ENCODE measurements at regions not wholly inside any gene's neighbourhood (a gene's known extent, or its start where the extent isn't known, plus 50 kb on each side); places are given as distances from the start of the nearest gene placed in this dataset.

- WGBS = no CpG with 5 or more reads among the region's 2 CpGs
- Histone ChIP-seq H3K79me1 (replicated peaks; ENCODE audit: low read length, poor library complexity, severe bottlenecking) (no peaks in the 10 kb centered on the region), H2BK12ac (ENCODE audit: low read length in 2 of 2) (no peak overlapping the region), H3K4me2 (ENCODE audit: low read length, poor library complexity, severe bottlenecking) (no peak overlapping the region), H3K4me3 (ENCODE audit: insufficient read depth in 1 of 2, low read depth in 1 of 2, low read length in 2 of 2) (no peak overlapping the region), H3K4ac (ENCODE audit: low read depth in 1 of 2, low read length in 2 of 2) (no peak overlapping the region), H3K14ac (ENCODE audit: low read length in 2 of 2) (no peak overlapping the region), H3K27me3 (ENCODE audit: control insufficient read depth in 1 of 2, insufficient read depth in 1 of 2, low read length in 2 of 2) (no peaks in the 10 kb centered on the region), H2BK5ac (ENCODE audit: low read depth, low read length, poor library complexity, severe bottlenecking) (no peak overlapping the region), H2AFZ (ENCODE audit: low read depth, low read length) (no peak overlapping the region), H3K36me3 (ENCODE audit: control insufficient read depth in 1 of 2, insufficient read depth in 2 of 2, low read depth in 1 of 2, low read length in 2 of 2) (no peaks in the 10 kb centered on the region), H3K4me1 (ENCODE audit: control insufficient read depth, insufficient read depth, low read depth, low read length) (no peaks in the 10 kb centered on the region), H3K23ac (ENCODE audit: low read length in 2 of 2) (no peak overlapping the region), H3K9ac (ENCODE audit: low read length) (no peak overlapping the region), H2AK5ac (ENCODE audit: low read length, severe bottlenecking) (no peak overlapping the region), H2BK15ac (ENCODE audit: low read depth, poor library complexity, severe bottlenecking) (no peak overlapping the region), H3K18ac (ENCODE audit: low read depth in 1 of 2, low read length in 2 of 2) (no peak overlapping the region), H3K9me3 (ENCODE audit: control insufficient read depth, low read length) (peaks cover 9% of the 10 kb centered on the region), H3K27ac (ENCODE audit: low read length, poor library complexity, severe bottlenecking) (no peak overlapping the region), H4K91ac (ENCODE audit: low read length) (no peak overlapping the region), H2BK120ac (ENCODE audit: low read depth, low read length) (no peak overlapping the region), H4K8ac (ENCODE audit: low read length) (no peak overlapping the region)
- DNase-seq = no peak
Measured at GRCh38 chr4:168019921-168020320, 72.4 kb upstream of the ANXA10 start.

- Histone ChIP-seq H3K9me3 (ENCODE audit: control insufficient read depth, low read length) (peaks cover 9% of the 10 kb centered on the region), H3K23ac (ENCODE audit: low read length in 2 of 2) (no peak overlapping the region), H3K36me3 (ENCODE audit: control insufficient read depth in 1 of 2, insufficient read depth in 2 of 2, low read depth in 1 of 2, low read length in 2 of 2) (no peaks in the 10 kb centered on the region), H3K9ac (ENCODE audit: low read length) (no peak overlapping the region), H2BK5ac (ENCODE audit: low read depth, low read length, poor library complexity, severe bottlenecking) (no peak overlapping the region), H3K14ac (ENCODE audit: low read length in 2 of 2) (no peak overlapping the region), H3K4me1 (ENCODE audit: control insufficient read depth, insufficient read depth, low read depth, low read length) (no peaks in the 10 kb centered on the region), H3K27me3 (ENCODE audit: control insufficient read depth in 1 of 2, insufficient read depth in 1 of 2, low read length in 2 of 2) (no peaks in the 10 kb centered on the region), H3K27ac (ENCODE audit: low read length, poor library complexity, severe bottlenecking) (peak overlapping the region; percentile 6), H3K4me3 (ENCODE audit: insufficient read depth in 1 of 2, low read depth in 1 of 2, low read length in 2 of 2) (no peak overlapping the region), H3K4ac (ENCODE audit: low read depth in 1 of 2, low read length in 2 of 2) (no peak overlapping the region), H4K8ac (ENCODE audit: low read length) (no peak overlapping the region), H2AK5ac (ENCODE audit: low read length, severe bottlenecking) (no peak overlapping the region), H2BK15ac (ENCODE audit: low read depth, poor library complexity, severe bottlenecking) (no peak overlapping the region), H3K18ac (ENCODE audit: low read depth in 1 of 2, low read length in 2 of 2) (no peak overlapping the region), H2BK12ac (ENCODE audit: low read length in 2 of 2) (no peak overlapping the region), H2BK120ac (ENCODE audit: low read depth, low read length) (no peak overlapping the region), H3K4me2 (ENCODE audit: low read length, poor library complexity, severe bottlenecking) (no peak overlapping the region), H4K91ac (ENCODE audit: low read length) (no peak overlapping the region), H3K79me1 (replicated peaks; ENCODE audit: low read length, poor library complexity, severe bottlenecking) (no peaks in the 10 kb centered on the region), H2AFZ (ENCODE audit: low read depth, low read length) (no peak overlapping the region)
- WGBS = 86% methylated on average over 1 of the region's 1 CpG
- DNase-seq = no peak
Measured at GRCh38 chr4:168021666-168022065, 70.7 kb upstream of the ANXA10 start.

- Histone ChIP-seq H3K14ac (ENCODE audit: low read length in 2 of 2) (no peak overlapping the region), H3K18ac (ENCODE audit: low read depth in 1 of 2, low read length in 2 of 2) (no peak overlapping the region), H2AK5ac (ENCODE audit: low read length, severe bottlenecking) (no peak overlapping the region), H3K27ac (ENCODE audit: low read length, poor library complexity, severe bottlenecking) (no peak overlapping the region), H3K27me3 (ENCODE audit: control insufficient read depth in 1 of 2, insufficient read depth in 1 of 2, low read length in 2 of 2) (no peaks in the 10 kb centered on the region), H3K79me1 (replicated peaks; ENCODE audit: low read length, poor library complexity, severe bottlenecking) (no peaks in the 10 kb centered on the region), H3K4me1 (ENCODE audit: control insufficient read depth, insufficient read depth, low read depth, low read length) (no peaks in the 10 kb centered on the region), H2AFZ (ENCODE audit: low read depth, low read length) (no peak overlapping the region), H2BK15ac (ENCODE audit: low read depth, poor library complexity, severe bottlenecking) (no peak overlapping the region), H3K4me2 (ENCODE audit: low read length, poor library complexity, severe bottlenecking) (no peak overlapping the region), H3K4ac (ENCODE audit: low read depth in 1 of 2, low read length in 2 of 2) (no peak overlapping the region), H3K9me3 (ENCODE audit: control insufficient read depth, low read length) (no peaks in the 10 kb centered on the region), H3K9ac (ENCODE audit: low read length) (no peak overlapping the region), H2BK120ac (ENCODE audit: low read depth, low read length) (no peak overlapping the region), H3K23ac (ENCODE audit: low read length in 2 of 2) (no peak overlapping the region), H4K8ac (ENCODE audit: low read length) (no peak overlapping the region), H2BK12ac (ENCODE audit: low read length in 2 of 2) (no peak overlapping the region), H2BK5ac (ENCODE audit: low read depth, low read length, poor library complexity, severe bottlenecking) (no peak overlapping the region), H3K36me3 (ENCODE audit: control insufficient read depth in 1 of 2, insufficient read depth in 2 of 2, low read depth in 1 of 2, low read length in 2 of 2) (no peaks in the 10 kb centered on the region), H4K91ac (ENCODE audit: low read length) (no peak overlapping the region), H3K4me3 (ENCODE audit: insufficient read depth in 1 of 2, low read depth in 1 of 2, low read length in 2 of 2) (no peak overlapping the region)
- DNase-seq = no peak
- WGBS = 87% methylated on average over 2 of the region's 2 CpGs
Measured at GRCh38 chr4:168028568-168028967, 63.8 kb upstream of the ANXA10 start.

GRCh38 chr4:168028970-168029597 is 63.3 kb upstream of the ANXA10 start:
- H4K91ac ChIP-seq (ENCODE audit: low read length) = no peak overlapping the region

More at GRCh38 chr4:168028970-168029597, 63.3 kb upstream of the ANXA10 start:
- Histone ChIP-seq H2BK12ac (ENCODE audit: low read length in 2 of 2) (no peak overlapping the region), H2BK15ac (ENCODE audit: low read depth, poor library complexity, severe bottlenecking) (no peak overlapping the region), H3K4me2 (ENCODE audit: low read length, poor library complexity, severe bottlenecking) (no peak overlapping the region), H3K4ac (ENCODE audit: low read depth in 1 of 2, low read length in 2 of 2) (no peak overlapping the region), H3K79me1 (replicated peaks; ENCODE audit: low read length, poor library complexity, severe bottlenecking) (no peaks in the 10 kb centered on the region), H2BK5ac (ENCODE audit: low read depth, low read length, poor library complexity, severe bottlenecking) (no peak overlapping the region), H3K4me3 (ENCODE audit: insufficient read depth in 1 of 2, low read depth in 1 of 2, low read length in 2 of 2) (no peak overlapping the region), H3K36me3 (ENCODE audit: control insufficient read depth in 1 of 2, insufficient read depth in 2 of 2, low read depth in 1 of 2, low read length in 2 of 2) (no peaks in the 10 kb centered on the region), H3K4me1 (ENCODE audit: control insufficient read depth, insufficient read depth, low read depth, low read length) (no peaks in the 10 kb centered on the region), H3K27me3 (ENCODE audit: control insufficient read depth in 1 of 2, insufficient read depth in 1 of 2, low read length in 2 of 2) (no peaks in the 10 kb centered on the region), H3K14ac (ENCODE audit: low read length in 2 of 2) (no peak overlapping the region), H3K18ac (ENCODE audit: low read depth in 1 of 2, low read length in 2 of 2) (no peak overlapping the region), H2BK120ac (ENCODE audit: low read depth, low read length) (no peak overlapping the region), H3K9me3 (ENCODE audit: control insufficient read depth, low read length) (no peaks in the 10 kb centered on the region), H2AK5ac (ENCODE audit: low read length, severe bottlenecking) (no peak overlapping the region), H3K23ac (ENCODE audit: low read length in 2 of 2) (no peak overlapping the region), H3K9ac (ENCODE audit: low read length) (no peak overlapping the region), H4K8ac (ENCODE audit: low read length) (no peak overlapping the region), H2AFZ (ENCODE audit: low read depth, low read length) (no peak overlapping the region), H3K27ac (ENCODE audit: low read length, poor library complexity, severe bottlenecking) (no peak overlapping the region)
- no peak for DNase-seq
- WGBS = 80% methylated on average over 4 of the region's 5 CpGs
